ENCODE measurements at regions not wholly inside any gene's neighbourhood (a gene's known extent, or its start where the extent isn't known, plus 50 kb on each side); places are given as distances from the start of the nearest gene placed in this dataset.

GRCh38 chr3:152159328-152159727, 109.4 kb upstream of the MBNL1 start:
- Histone ChIP-seq H3K9me3 (no peaks in the 10 kb centered on the region), H3K4me1 (no peaks in the 10 kb centered on the region), H3K27ac (no peak overlapping the region), H3K36me3 (no peaks in the 10 kb centered on the region), H3K27me3 (no peaks in the 10 kb centered on the region), H3K4me3 (no peak overlapping the region)
- intact Hi-C loops (cut with DNase I), result no loop called here
- no peak for TF ChIP-seq POLR2A (IDR thresholded peaks at IDR 0.05)
- TF ChIP-seq CTCF (IDR thresholded peaks at IDR 0.05), result no peak
- 65 to 66% methylated on average over 4 of the region's 4 CpGs for WGBS, 2 donors
- DNase-seq, result no peak

- 63 to 69% methylated on average over 5 of the region's 5 CpGs for WGBS, 2 donors
- H3K27me3 ChIP-seq, result no peaks in the 10 kb centered on the region
- no peak for DNase-seq
- no peak overlapping the region for H3K27ac ChIP-seq
- no peak overlapping the region for H3K4me3 ChIP-seq
- intact Hi-C loops (cut with DNase I), result no loop called here
- H3K9me3 ChIP-seq, result no peaks in the 10 kb centered on the region
- H3K36me3 ChIP-seq, result no peaks in the 10 kb centered on the region
- no peaks in the 10 kb centered on the region for H3K4me1 ChIP-seq
- TF ChIP-seq POLR2A (IDR thresholded peaks at IDR 0.05), result no peak
- no peak for TF ChIP-seq CTCF (IDR thresholded peaks at IDR 0.05)
Observed at GRCh38 chr3:152160350-152161011, 108.2 kb upstream of the MBNL1 start.

- no peaks in the 10 kb centered on the region for H3K27me3 ChIP-seq
Observed at GRCh38 chr3:152172460-152172859, 96.3 kb upstream of the MBNL1 start.

GRCh38 chr3:152173627-152174026, 95.1 kb upstream of the MBNL1 start:
- Histone ChIP-seq H3K4me3 (no peak overlapping the region), H3K4me1 (peaks cover 0 to 7% (median 0%) of the 10 kb centered on the region in 3 donors), H3K27ac (no peak overlapping the region), H3K27me3 (no peaks in the 10 kb centered on the region), H3K36me3 (no peaks in the 10 kb centered on the region), H3K9me3 (no peaks in the 10 kb centered on the region)
- 89 to 100% methylated on average over 1 of the region's 1 CpG for WGBS, 2 donors
- no peak for TF ChIP-seq CTCF (IDR thresholded peaks at IDR 0.05)
- no peak for TF ChIP-seq POLR2A (IDR thresholded peaks at IDR 0.05)
- intact Hi-C loops (cut with DNase I), result no loop called here
- DNase-seq, result no peak

More at GRCh38 chr3:152172460-152172859, 96.3 kb upstream of the MBNL1 start:
- no peak for DNase-seq
- Histone ChIP-seq H3K36me3 (no peaks in the 10 kb centered on the region), H3K9me3 (no peaks in the 10 kb centered on the region), H3K4me3 (no peak overlapping the region), H3K27ac (no peak overlapping the region), H3K4me1 (peaks cover 0 to 7% (median 0%) of the 10 kb centered on the region in 3 donors)
- no peak for TF ChIP-seq POLR2A (IDR thresholded peaks at IDR 0.05)
- no peak for TF ChIP-seq CTCF (IDR thresholded peaks at IDR 0.05)
- intact Hi-C loops (cut with DNase I), result no loop called here
- WGBS, 2 donors, result 84 to 95% methylated on average over 1 of the region's 1 CpG

- Histone ChIP-seq H3K9me3 (no peaks in the 10 kb centered on the region), H3K36me3 (no peaks in the 10 kb centered on the region), H3K27ac (no peak overlapping the region), H3K4me3 (no peak overlapping the region), H3K4me1 (peaks cover 0 to 7% (median 0%) of the 10 kb centered on the region in 3 donors), H3K27me3 (no peaks in the 10 kb centered on the region)
- DNase-seq, result no peak
- intact Hi-C loops (cut with DNase I), result no loop called here
- WGBS, 2 donors, result 70 to 72% methylated on average over 2 of the region's 2 CpGs
- no peak for TF ChIP-seq CTCF (IDR thresholded peaks at IDR 0.05)
- TF ChIP-seq POLR2A (IDR thresholded peaks at IDR 0.05), result no peak
Observed at GRCh38 chr3:152174876-152175527, 93.7 kb upstream of the MBNL1 start.

Measured in esophagus squamous epithelium (tissue), 5 donors.